GM18519 (cell line): ENCODE measurements at regions not wholly inside any gene's neighbourhood (a gene's known extent, or its start where the extent isn't known, plus 50 kb on each side); places are given as distances from the start of the nearest gene placed in this dataset.

ENCODE experiments used
- ATAC-seq: cut with Tn5 transposase; IDR thresholded peaks from one replicate; pipeline ENCODE4 v1.9.1; 2021; ENCODE audit warnings: mild to moderate bottlenecking, moderate library complexity; ENCODE audit not compliant: unreplicated experiment, low FRiP score

DNA sequence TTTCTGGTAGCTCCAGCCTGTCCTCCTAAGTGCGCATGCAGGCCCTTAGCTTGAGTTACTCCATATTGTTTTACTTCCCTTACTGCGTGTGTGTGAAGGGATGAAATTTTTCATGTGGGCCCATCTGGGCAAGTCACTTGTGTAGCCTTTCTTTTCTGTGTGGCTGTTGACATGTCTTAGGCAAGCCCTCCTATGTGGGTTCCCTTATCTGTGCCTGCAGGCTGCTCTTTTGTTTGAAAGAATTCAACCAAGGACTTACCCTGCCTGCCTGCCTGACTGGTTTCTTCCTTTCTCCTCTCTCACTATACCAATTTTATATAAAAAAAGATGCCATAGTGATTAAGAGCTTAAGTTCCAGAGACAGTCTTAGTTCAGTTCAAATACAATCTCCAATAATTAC is 249.3 kb downstream of the ATG4C start:
- no peak for ATAC-seq

DNA sequence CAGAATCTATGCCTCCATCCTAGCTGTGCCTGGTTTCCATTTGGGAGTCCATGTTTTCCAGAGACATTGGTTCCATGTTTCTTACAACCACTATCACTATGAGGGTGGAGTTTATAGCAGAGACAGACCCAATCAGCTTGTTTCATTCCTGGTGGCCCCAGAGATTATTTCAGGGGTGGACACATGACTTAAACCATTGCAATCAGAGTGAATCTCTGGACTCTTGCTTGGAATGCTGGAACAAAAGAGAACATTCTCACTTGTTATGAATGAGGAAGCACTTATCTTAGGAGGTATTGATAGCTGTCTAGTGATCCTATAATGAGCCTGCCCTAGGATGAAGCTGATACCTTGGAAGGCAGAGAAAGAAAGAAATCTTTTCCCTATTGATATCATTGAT is 250.3 kb downstream of the ATG4C start:
- ATAC-seq = no peak

DNA sequence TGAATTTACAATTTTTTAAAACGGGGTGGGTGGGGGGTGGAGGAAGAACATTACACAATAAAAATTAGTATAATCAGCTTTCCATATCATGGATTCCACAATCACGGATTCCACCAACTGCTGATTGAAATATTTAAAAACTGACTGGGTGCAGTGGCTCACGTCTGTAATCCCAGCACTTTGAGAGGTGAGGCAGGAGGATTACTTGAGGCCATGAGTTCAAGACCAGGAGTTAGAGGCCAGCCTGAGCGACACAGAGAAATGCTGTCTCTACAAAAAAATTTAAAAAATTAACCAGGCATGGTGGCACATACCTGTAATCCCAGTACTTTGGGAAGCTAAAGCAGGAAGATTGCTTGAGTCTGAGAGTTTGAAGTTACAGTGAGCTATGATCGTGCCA is 254.7 kb downstream of the ATG4C start:
- ATAC-seq = no peak

DNA sequence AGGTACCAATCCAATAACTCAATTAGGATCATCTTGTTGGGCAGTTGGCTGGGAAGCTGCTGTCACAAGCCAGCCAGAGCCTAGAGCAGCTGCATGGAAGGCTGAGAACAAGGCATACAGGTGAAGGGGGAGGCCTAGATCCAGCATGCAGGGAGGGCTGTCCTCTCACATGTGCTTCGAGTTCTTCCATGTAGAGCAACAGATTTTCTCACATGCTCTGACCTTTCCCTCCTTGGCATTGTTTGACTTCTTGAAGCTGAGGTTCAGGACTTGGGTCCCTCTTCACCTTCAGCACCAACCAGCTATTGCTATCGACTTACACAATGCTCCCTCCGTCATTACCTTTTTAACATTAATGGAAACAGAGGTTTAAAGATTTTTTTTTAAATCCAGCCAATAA is 257.7 kb downstream of the ATG4C start:
- ATAC-seq = no peak

DNA sequence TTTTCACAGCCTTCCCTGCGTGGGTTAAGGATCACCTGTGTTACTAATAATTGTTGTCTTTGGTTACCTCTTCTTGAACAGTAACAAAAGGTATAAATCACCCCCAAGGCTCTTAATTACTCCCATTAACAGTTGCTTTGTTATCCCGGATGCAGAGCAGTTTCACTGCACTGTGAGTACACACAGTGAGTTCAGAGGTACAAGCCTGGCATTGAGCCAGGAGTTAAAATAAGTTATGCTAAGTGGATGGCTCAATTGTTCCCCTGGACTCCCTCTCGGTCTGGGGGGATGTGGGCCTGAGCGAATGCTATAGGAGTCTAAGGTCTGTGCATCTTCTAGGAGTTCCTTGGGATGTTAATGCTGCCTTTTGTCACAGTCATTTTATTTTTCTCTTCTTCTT is 258.3 kb downstream of the ATG4C start:
- no peak for ATAC-seq

DNA sequence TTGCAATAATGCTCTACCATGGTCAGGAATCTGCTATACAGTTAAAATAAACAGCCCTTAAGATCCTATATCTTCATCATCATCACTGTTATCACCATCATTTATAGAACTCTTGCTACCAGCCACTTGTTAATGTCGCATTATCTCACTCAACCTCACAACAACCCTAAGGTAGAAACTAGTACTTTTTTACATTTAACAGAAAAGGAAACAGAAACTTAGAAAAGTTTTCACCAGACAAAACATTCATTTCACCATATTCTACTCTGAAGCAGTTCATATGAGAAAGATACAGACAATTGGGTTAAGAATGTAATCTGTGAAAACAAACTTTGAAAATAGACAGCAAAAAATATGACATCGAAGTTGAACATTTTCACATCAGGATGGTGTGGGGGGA is 262.6 kb downstream of the ATG4C start:
- no peak for ATAC-seq

DNA sequence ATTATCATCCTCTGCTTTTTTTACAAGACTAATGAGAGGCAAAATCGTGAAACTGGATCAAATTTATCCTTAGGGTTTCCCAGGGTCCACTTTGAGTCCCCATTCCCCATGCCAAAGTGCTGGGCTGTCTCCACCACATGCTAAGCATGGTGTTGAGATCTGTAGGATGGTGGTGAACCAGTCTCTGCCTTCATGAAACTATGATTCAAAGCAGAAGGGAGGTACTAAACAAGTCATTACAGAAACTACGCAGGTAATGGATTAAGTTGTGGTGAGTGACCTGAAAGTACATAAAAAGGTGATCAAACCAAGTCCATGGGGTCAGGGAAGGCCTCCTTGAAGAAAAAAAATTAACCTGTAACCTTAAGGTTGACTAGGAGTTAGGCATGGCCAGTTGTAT is 265.2 kb downstream of the ATG4C start:
- no peak for ATAC-seq

DNA sequence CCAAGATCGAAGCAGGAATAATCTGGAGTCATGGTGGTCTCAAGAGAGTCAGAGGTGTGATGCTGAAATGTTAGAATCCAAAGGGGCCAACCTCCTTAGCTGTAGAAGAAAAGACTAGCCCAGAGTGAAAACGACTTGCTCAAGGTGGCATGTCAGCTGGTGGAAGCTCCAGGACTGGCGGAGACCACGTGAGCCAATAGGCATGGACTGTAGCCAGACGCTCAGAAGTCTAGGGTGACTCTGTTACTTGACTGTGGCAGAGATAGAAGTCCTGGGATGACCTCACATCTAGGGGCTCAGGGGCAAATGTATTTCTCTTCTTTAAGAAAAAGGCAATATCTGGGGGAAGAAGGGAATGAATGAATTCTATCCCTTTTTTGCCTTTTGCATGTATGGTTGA is 267.4 kb downstream of the ATG4C start:
- ATAC-seq = no peak

DNA sequence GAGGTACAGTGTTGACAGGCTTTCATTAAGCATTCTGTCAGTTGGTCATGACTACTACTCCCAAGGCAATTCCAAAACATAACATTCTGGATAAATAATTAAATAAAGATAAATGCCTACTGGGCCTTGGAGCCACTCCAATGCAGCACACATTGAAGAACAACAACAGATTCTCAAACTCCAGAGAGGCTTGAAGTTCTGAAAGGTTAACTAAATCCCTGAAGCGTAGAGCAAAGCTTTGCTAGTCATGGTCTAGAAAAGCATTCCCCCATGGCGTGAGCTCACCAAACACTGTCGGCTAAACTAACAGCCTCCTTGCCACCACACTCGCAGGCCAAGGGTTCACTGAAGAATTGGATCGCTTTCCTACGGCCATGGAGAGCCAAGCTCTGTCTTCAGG is 268.0 kb downstream of the ATG4C start:
- no peak for ATAC-seq

DNA sequence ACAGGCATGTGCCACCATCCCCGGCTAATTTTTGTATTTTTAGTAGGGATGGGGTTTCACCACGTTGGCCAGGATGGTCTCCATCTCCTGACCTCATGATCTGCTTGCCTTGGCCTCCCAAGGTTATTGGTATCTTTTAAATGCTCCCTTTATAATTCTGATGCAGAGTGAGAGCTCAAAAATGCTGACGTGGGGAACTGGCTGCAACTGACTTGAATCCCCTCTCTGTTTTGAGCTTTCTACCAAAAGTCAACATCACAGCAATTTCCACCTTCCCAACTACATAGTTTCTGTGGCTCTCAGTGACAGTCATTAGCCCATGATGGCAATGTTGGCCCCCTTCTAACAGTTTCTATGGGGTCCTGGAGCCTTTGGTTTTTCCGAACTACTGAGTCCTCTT is 268.2 kb upstream of the FOXD3 start:
- no peak for ATAC-seq

DNA sequence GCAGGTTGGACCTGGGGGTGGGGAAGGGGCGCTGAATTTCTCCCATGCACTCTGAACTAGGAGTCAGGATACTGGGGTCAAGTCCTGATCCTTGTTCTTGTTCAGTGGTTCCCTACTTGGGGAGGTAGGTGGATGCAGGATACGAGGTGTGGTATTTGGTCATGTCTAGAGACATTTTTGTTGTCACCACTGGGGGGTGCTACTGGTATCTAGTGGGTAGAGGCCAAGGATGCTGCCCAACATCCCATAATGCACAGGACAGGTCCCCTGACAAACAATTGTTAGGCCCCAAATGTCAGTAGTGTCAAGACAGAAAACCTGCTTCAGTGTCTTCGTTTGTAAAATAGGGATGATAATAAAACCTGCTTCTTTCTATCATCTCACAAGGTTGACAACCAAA is 259.0 kb upstream of the FOXD3 start:
- ATAC-seq = no peak

DNA sequence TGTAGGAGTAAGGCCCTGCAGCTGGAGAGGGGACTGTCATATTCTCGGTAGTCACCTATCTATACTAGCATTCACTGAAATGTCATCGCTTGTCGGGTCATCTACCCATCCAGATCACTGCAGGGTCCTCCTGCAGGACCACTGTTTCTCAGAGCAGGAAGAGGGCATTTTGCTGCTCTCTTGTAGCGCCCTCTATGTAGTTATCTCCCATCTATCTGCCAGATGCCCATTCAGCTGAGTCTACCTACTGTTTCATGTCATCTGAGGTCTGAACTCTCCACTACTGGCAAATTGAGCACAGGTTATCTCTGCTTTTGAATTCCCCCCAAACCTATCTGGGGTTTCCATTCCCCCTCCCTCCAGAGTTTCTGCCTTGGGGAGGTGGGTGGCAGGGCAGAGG is 258.2 kb upstream of the FOXD3 start:
- no peak for ATAC-seq

DNA sequence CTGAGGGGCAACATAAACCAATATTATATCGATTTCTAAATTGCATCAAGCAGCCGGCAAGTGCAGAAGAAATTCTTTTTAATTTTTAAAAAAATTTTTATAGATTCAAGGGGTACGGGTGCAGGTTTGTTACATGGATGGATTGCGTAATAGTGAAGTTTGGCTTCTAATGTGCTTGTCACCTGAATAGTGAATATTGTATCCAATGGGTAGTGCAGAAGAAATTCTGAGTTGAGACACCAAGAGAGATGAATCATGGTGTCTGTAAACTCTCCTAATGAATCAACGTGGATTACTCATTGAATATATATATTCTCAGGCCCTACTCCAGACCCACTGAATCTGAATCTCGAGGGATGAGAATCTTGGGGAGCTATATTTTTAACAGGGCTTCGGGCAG is 253.7 kb upstream of the FOXD3 start:
- no peak for ATAC-seq

DNA sequence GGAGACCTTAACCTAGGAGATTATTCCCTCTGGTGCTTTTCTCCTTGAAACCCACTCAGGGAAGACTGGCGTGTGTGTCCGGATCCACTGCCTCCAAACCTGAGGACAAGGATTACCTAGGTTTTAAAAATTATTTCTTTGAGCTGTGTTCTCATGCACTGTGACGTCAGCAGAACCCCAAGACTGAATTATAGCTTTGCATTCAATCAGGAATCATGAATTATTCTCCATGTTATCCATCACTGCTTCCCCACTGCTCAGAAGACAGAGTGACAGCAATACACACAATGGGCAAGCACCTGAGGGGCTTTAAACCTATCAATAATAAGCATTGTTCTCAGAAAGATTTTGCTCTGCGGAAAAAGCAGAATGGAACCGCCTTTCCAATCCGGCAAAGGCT is 253.2 kb upstream of the FOXD3 start:
- ATAC-seq = no peak

DNA sequence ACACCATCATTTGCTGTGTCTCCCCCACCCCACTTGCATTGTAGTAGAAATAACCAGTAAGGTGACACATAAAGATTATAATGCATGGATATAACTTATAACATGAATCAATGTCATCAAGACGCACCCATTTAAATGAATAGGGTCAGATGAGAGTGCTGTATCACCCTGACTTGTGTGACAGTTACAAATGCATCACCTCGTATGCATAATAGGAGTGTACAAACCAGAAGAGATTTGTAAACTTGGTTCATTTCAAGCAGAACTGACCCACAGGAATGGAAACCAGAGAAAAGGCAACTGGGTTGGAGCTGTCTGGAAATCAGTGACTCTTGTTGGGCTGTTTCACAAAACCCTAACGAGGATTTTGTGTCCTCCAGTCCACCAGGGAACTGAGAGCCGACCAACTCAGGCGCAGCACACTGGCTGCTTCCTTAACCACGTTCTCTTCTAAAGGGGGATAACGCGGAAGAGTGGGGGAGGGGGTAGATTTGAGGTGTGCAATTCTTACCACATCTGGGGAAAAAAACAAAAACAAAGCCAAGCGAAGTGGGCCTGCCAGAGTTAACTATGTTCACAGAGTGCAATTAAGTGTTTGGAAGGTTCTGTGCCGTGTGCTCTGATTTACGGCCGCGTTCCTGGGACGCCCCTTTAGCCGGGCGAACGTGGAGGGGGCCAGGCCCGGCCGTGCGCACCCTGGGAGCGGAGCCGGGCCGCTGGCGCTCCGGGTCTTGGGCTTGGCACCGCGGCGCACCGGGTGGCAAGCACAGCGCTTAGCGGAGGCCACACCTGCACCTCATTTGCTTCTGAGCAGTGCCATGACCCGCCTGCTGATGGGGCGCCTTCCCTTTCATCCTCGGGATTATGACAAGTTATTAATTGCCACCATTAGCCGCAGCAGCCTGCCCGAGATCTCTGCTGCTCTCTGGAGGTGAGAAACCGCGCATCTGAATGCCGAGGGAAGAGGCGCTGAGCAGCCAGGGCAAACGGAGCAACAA is 248.8 kb upstream of the FOXD3 start:
- no peak for ATAC-seq

DNA sequence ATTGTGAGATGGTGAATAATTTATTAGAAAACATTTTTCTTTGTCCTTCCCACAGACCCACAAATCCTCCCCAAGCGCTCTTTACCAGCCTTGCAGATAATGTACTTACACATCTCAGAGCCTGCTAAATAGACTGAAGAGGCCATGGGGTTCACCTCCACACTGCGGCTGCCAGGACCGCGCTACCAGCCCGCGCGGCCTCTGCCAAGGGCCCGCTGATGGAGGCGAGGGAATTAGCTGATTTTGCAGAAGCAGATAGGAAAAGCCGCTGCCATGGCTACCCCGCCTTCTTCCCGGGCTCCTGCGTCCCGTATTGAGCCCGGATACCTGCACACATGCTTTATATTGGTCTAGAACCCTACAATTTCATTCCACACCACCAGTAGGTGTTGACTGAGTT is 248.0 kb upstream of the FOXD3 start:
- ATAC-seq = no peak

DNA sequence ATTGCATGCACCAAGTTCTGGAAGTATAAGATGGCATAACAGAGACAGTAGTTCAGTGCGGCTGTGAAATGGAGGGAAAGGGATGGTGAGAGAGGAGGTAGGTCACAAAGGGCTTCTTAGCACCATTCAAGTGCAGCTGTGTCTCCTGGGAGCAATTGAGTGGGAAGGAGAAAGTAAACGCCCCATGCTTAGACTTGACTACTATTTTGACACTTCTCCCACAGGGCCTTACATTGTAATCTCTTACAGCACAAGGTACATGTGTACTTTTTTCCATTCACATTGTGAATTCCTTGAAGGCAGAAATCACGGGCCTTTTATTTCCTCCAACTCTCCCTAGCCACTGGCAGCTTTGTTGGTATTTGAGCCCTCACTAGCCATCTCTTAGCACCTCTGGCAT is 239.6 kb upstream of the FOXD3 start:
- no peak for ATAC-seq

DNA sequence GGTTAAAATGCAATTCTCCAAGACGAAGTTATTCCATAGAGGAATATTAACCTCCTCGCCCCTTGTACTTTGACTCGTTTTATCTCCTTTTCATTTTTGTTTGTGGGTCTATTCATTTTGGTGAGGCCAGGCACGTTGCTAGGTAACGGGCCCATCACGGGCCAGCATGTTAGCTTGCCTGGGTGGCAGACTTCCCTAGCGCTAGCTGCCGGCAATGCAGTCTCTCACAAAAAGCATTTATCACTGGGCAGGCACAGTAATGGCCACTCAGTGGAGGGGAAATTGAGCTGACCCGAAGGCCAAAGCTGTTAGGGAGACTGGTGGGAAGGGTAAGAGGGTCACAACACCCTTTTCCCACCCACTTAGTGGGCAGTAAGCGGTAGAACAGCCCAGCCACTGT is 234.4 kb upstream of the FOXD3 start:
- ATAC-seq = no peak

DNA sequence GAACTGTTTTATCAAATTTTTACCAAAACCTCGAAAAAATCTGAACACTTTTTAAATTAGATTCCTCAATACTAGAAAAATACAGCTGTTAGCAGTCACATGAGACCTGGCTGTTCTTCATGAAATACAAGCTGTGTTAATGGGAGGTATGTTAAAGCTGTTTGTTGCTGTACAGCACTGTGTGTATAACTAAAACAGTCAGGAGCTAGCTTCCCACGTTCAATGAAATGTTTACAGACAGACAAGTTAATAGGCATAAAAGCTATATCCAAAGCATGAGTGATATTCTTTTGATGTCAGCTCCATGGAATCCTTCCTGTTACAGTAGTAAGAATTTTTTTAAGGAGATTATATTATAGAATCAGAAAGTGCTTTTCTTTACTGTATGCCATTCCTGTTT is 223.2 kb upstream of the FOXD3 start:
- ATAC-seq = no peak

DNA sequence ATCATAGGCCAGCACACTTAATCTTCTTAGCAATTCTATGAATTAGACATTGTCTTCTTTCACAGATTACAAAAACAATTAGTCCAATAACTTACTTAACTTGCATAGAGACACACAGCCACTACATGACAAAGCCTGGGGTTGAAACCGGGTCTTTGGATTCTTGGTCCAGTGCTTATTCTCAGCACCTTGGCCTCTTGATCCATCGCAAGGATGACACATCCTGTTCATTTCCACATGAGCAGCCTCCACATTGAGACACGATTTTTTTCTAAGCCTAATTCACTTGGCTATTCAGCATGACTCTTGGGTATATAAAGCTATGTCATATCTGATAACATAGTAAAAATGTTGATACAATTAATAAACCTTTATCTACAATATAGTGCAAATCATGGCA is 221.0 kb upstream of the FOXD3 start:
- no peak for ATAC-seq

DNA sequence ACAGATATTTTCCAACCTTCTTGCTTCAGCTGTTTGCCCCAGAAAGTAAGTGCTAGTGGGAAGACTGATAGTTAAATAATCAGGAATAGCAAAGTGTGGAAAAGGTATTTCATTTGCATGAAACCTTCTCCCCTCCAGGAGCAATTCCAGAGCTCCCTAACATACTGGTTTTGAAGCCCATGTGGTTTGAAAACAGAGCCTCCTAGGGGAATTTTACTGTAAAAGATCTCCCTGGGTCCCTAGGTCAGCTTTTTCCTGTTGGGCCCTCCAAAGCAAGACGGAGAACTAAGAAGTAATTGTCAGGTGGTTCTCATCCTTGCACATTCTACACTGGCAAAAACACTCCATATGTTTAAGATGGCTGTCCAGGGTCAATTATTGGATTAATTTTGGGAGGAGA is 218.7 kb upstream of the FOXD3 start:
- no peak for ATAC-seq

DNA sequence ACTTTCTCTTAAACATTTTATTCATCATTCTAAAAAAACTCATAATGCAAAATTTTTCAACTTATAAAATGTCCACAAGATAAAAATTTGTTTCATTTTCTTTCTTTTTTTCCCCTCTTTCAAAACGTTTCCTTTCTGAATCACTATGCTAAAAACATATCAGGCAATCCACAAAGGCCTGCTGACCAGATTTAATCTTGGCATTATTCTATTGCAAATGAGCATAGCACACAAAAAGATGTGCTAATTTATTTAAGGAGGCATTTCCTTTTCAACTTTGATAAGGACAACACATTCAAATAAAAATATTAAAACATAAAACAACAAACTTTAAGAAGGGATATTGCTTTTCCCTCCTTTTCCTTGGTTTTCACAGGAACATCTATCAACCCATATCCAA is 215.3 kb upstream of the FOXD3 start:
- no peak for ATAC-seq

DNA sequence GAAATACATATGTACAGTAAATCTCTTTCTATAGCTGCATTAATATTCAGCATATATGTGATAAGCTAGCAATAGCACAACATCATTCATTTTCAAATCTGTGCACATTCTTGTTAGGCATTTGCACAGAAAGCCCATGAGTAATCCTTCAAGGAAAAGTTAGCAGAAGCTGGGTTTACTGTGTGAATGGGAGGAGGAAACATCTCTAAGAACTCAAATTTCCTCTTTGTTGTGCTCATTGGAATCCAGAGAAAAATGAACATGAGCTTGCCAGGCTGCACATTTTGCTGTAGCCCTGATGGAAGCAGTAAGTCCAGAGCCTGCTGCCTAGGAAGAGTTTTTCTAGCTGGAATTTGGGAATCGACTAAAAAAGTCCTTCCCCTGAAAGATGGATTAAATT is 214.2 kb upstream of the FOXD3 start:
- no peak for ATAC-seq
